ENCODE measurements at regions not wholly inside any gene's neighbourhood (a gene's known extent, or its start where the extent isn't known, plus 50 kb on each side); places are given as distances from the start of the nearest gene placed in this dataset.

GRCh38 chr18:45322343-45322742, 292.9 kb upstream of the SLC14A2 start:
- no peak overlapping the region for H3K18ac ChIP-seq (ENCODE audit: low read length)
- H4K8ac ChIP-seq (ENCODE audit: low read depth, low read length), result no peak overlapping the region
- H3K4me2 ChIP-seq (ENCODE audit: low read length), result no peak overlapping the region
- H3K9ac ChIP-seq (ENCODE audit: low read length), result no peak overlapping the region
- no peak overlapping the region for H2BK5ac ChIP-seq (ENCODE audit: low read length)
- WGBS (ENCODE audit: extremely low coverage, insufficient coverage, low lambda C conversion rate), result no CpG with 5 or more reads among the region's 4 CpGs
- H3K56ac ChIP-seq (ENCODE audit: low read length), result no peak overlapping the region
- no peak overlapping the region for H2BK15ac ChIP-seq (replicated peaks; ENCODE audit: low read depth)
- no peak overlapping the region for H2AK5ac ChIP-seq (ENCODE audit: low read length)
- no peaks in the 10 kb centered on the region for H3K36me3 ChIP-seq (ENCODE audit: control insufficient read depth, insufficient read depth, low read length)
- no peaks in the 10 kb centered on the region for H3K79me2 ChIP-seq (ENCODE audit: control insufficient read depth, insufficient read depth, low read length)
- H3K4me1 ChIP-seq (ENCODE audit: control insufficient read depth, low read depth, low read length), result peaks cover 8% of the 10 kb centered on the region
- H3K4ac ChIP-seq (ENCODE audit: low read depth, low read length), result no peak overlapping the region
- H4K5ac ChIP-seq (ENCODE audit: low read length), result no peak overlapping the region
- H3K27me3 ChIP-seq (ENCODE audit: insufficient read depth, low read length, poor library complexity), result no peaks in the 10 kb centered on the region
- no peak for DNase-seq
- no peaks in the 10 kb centered on the region for H3K79me1 ChIP-seq (ENCODE audit: low read length)
- no peak overlapping the region for H3K27ac ChIP-seq (ENCODE audit: low read depth, low read length)
- H3K4me3 ChIP-seq (ENCODE audit: low read length), result no peak overlapping the region
- H3K23ac ChIP-seq (ENCODE audit: low read length), result no peak overlapping the region
- no peak overlapping the region for H2BK120ac ChIP-seq (ENCODE audit: low read depth, low read length)

DNA sequence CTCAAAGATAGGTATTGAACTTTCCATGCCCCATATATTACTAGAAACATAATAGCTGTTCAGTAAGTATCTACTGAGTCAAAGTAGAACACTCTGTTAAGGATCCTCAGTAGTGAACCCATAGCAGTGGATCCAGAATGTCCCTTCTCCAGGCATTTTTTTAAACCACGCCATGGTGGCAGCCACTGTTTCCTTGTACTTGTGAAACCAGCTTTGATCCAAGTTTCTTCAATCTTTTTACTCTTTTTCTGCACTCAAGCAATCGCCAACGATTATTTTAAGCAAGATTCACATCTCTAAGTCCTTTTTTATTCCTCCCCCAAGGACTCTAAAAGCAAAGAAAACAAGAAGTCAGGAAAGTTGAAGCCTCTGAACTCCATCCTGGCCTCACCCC, 291.2 kb upstream of the SLC14A2 start:
- H3K56ac ChIP-seq (ENCODE audit: low read length), result no peak overlapping the region
- H3K9ac ChIP-seq (ENCODE audit: low read length), result no peak overlapping the region
- WGBS (ENCODE audit: extremely low coverage, insufficient coverage, low lambda C conversion rate), result no CpG with 5 or more reads among the region's 3 CpGs
- no peak overlapping the region for H3K23ac ChIP-seq (ENCODE audit: low read length)
- H2BK120ac ChIP-seq (ENCODE audit: low read depth, low read length), result no peak overlapping the region
- peaks cover 8% of the 10 kb centered on the region for H3K4me1 ChIP-seq (ENCODE audit: control insufficient read depth, low read depth, low read length)
- no peaks in the 10 kb centered on the region for H3K27me3 ChIP-seq (ENCODE audit: insufficient read depth, low read length, poor library complexity)
- no peak overlapping the region for H2AK5ac ChIP-seq (ENCODE audit: low read length)
- H3K79me2 ChIP-seq (ENCODE audit: control insufficient read depth, insufficient read depth, low read length), result no peaks in the 10 kb centered on the region
- H4K5ac ChIP-seq (ENCODE audit: low read length), result no peak overlapping the region
- H3K27ac ChIP-seq (ENCODE audit: low read depth, low read length), result no peak overlapping the region
- no peaks in the 10 kb centered on the region for H3K79me1 ChIP-seq (ENCODE audit: low read length)
- H3K4me2 ChIP-seq (ENCODE audit: low read length), result no peak overlapping the region
- no peak overlapping the region for H3K18ac ChIP-seq (ENCODE audit: low read length)
- H2BK5ac ChIP-seq (ENCODE audit: low read length), result no peak overlapping the region
- no peaks in the 10 kb centered on the region for H3K36me3 ChIP-seq (ENCODE audit: control insufficient read depth, insufficient read depth, low read length)
- DNase-seq, result no peak
- no peak overlapping the region for H3K4ac ChIP-seq (ENCODE audit: low read depth, low read length)
- no peak overlapping the region for H2BK15ac ChIP-seq (replicated peaks; ENCODE audit: low read depth)
- no peak overlapping the region for H4K8ac ChIP-seq (ENCODE audit: low read depth, low read length)
- H3K4me3 ChIP-seq (ENCODE audit: low read length), result no peak overlapping the region

GRCh38 chr18:45324495-45325113, 290.7 kb upstream of the SLC14A2 start:
- no peak overlapping the region for H2BK5ac ChIP-seq (ENCODE audit: low read length)
- no peak overlapping the region for H3K56ac ChIP-seq (ENCODE audit: low read length)
- no peak overlapping the region for H2BK15ac ChIP-seq (replicated peaks; ENCODE audit: low read depth)
- H3K27ac ChIP-seq (ENCODE audit: low read depth, low read length), result peak overlapping the region; percentile 33
- H2BK120ac ChIP-seq (ENCODE audit: low read depth, low read length), result peak overlapping the region; percentile 24
- H3K4me1 ChIP-seq (ENCODE audit: control insufficient read depth, low read depth, low read length), result peaks cover 8% of the 10 kb centered on the region
- no peak overlapping the region for H3K9ac ChIP-seq (ENCODE audit: low read length)
- no peak overlapping the region for H4K5ac ChIP-seq (ENCODE audit: low read length)
- no peak overlapping the region for H3K4ac ChIP-seq (ENCODE audit: low read depth, low read length)
- H3K79me1 ChIP-seq (ENCODE audit: low read length), result no peaks in the 10 kb centered on the region
- no peak overlapping the region for H4K8ac ChIP-seq (ENCODE audit: low read depth, low read length)
- H3K27me3 ChIP-seq (ENCODE audit: insufficient read depth, low read length, poor library complexity), result no peaks in the 10 kb centered on the region
- H3K36me3 ChIP-seq (ENCODE audit: control insufficient read depth, insufficient read depth, low read length), result no peaks in the 10 kb centered on the region
- H3K79me2 ChIP-seq (ENCODE audit: control insufficient read depth, insufficient read depth, low read length), result no peaks in the 10 kb centered on the region
- H3K4me2 ChIP-seq (ENCODE audit: low read length), result no peak overlapping the region
- H3K23ac ChIP-seq (ENCODE audit: low read length), result no peak overlapping the region
- DNase-seq, result peak; percentile 74
- WGBS (ENCODE audit: extremely low coverage, insufficient coverage, low lambda C conversion rate), result no CpG with 5 or more reads among the region's 10 CpGs
- no peak overlapping the region for H3K4me3 ChIP-seq (ENCODE audit: low read length)
- H3K18ac ChIP-seq (ENCODE audit: low read length), result peak overlapping the region; percentile 78
- H2AK5ac ChIP-seq (ENCODE audit: low read length), result no peak overlapping the region

DNA sequence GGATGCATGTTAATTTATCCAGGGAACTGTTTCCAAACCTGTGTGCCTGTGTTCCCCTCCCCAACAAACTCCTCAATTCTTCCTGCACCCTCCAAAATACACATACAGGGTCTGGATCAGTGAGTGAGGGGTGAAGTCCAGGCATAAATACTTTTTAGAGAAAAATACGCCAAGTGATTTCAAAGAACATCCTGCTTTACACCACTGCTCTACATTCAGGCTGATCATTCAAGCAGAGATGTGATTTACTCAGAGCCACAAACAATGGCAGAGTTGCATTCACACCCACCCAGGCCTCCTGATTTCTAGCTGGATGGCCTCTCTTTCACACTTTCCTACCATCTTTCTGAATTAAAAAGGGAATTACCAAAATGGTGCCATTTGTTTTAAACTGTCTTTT, 289.5 kb upstream of the SLC14A2 start:
- WGBS (ENCODE audit: extremely low coverage, insufficient coverage, low lambda C conversion rate), result no CpG with 5 or more reads among the region's 1 CpG
- Histone ChIP-seq H3K4me1 (ENCODE audit: control insufficient read depth, low read depth, low read length) (peaks cover 8% of the 10 kb centered on the region), H3K79me1 (ENCODE audit: low read length) (no peaks in the 10 kb centered on the region), H3K4ac (ENCODE audit: low read depth, low read length) (no peak overlapping the region), H3K36me3 (ENCODE audit: control insufficient read depth, insufficient read depth, low read length) (no peaks in the 10 kb centered on the region), H4K5ac (ENCODE audit: low read length) (no peak overlapping the region), H3K9ac (ENCODE audit: low read length) (no peak overlapping the region), H2BK5ac (ENCODE audit: low read length) (no peak overlapping the region), H2BK120ac (ENCODE audit: low read depth, low read length) (no peak overlapping the region), H3K18ac (ENCODE audit: low read length) (no peak overlapping the region), H3K79me2 (ENCODE audit: control insufficient read depth, insufficient read depth, low read length) (no peaks in the 10 kb centered on the region), H3K4me2 (ENCODE audit: low read length) (no peak overlapping the region), H3K56ac (ENCODE audit: low read length) (no peak overlapping the region), H3K27ac (ENCODE audit: low read depth, low read length) (no peak overlapping the region), H3K27me3 (ENCODE audit: insufficient read depth, low read length, poor library complexity) (no peaks in the 10 kb centered on the region), H2AK5ac (ENCODE audit: low read length) (peak overlapping the region; percentile 60), H3K23ac (ENCODE audit: low read length) (no peak overlapping the region), H2BK15ac (replicated peaks; ENCODE audit: low read depth) (no peak overlapping the region), H4K8ac (ENCODE audit: low read depth, low read length) (no peak overlapping the region), H3K4me3 (ENCODE audit: low read length) (no peak overlapping the region)
- DNase-seq, result no peak

DNA sequence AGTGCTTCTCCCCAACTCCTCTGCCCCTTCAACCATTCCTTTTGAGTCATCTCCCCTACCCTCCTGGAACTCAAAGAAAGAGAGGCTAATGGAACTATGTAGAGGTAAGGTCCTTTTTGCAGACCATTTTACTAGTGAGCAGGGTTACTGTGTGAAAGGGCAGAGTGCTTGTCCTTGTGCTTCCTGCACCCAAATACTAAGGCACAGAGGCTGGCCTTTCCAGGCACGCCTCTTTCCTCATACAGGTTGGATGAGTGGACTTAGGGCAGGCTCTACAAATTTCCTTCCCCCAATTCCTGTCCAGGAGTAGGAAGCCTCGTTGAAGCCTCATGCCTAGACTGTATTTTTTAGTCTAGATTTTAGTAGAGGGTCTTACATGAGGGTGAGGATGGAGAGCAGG, 288.8 kb upstream of the SLC14A2 start:
- Histone ChIP-seq H3K27ac (ENCODE audit: low read depth, low read length) (no peak overlapping the region), H3K23ac (ENCODE audit: low read length) (no peak overlapping the region), H3K4ac (ENCODE audit: low read depth, low read length) (no peak overlapping the region), H3K4me1 (ENCODE audit: control insufficient read depth, low read depth, low read length) (peaks cover 8% of the 10 kb centered on the region), H3K27me3 (ENCODE audit: insufficient read depth, low read length, poor library complexity) (no peaks in the 10 kb centered on the region), H4K8ac (ENCODE audit: low read depth, low read length) (no peak overlapping the region), H3K18ac (ENCODE audit: low read length) (no peak overlapping the region), H3K79me2 (ENCODE audit: control insufficient read depth, insufficient read depth, low read length) (no peaks in the 10 kb centered on the region), H3K4me3 (ENCODE audit: low read length) (no peak overlapping the region), H2AK5ac (ENCODE audit: low read length) (no peak overlapping the region), H3K36me3 (ENCODE audit: control insufficient read depth, insufficient read depth, low read length) (no peaks in the 10 kb centered on the region), H3K79me1 (ENCODE audit: low read length) (no peaks in the 10 kb centered on the region), H2BK15ac (replicated peaks; ENCODE audit: low read depth) (no peak overlapping the region), H2BK120ac (ENCODE audit: low read depth, low read length) (no peak overlapping the region), H3K9ac (ENCODE audit: low read length) (no peak overlapping the region), H4K5ac (ENCODE audit: low read length) (no peak overlapping the region), H3K56ac (ENCODE audit: low read length) (no peak overlapping the region), H3K4me2 (ENCODE audit: low read length) (no peak overlapping the region), H2BK5ac (ENCODE audit: low read length) (no peak overlapping the region)
- no peak for DNase-seq
- no CpG with 5 or more reads among the region's 2 CpGs for WGBS (ENCODE audit: extremely low coverage, insufficient coverage, low lambda C conversion rate)

GRCh38 chr18:45328296-45328695, 287.0 kb upstream of the SLC14A2 start:
- Histone ChIP-seq H3K4me2 (ENCODE audit: low read length) (no peak overlapping the region), H2BK15ac (replicated peaks; ENCODE audit: low read depth) (no peak overlapping the region), H3K18ac (ENCODE audit: low read length) (no peak overlapping the region), H3K79me1 (ENCODE audit: low read length) (no peaks in the 10 kb centered on the region), H2BK5ac (ENCODE audit: low read length) (peak overlapping the region; percentile 2), H3K9ac (ENCODE audit: low read length) (no peak overlapping the region), H3K36me3 (ENCODE audit: control insufficient read depth, insufficient read depth, low read length) (no peaks in the 10 kb centered on the region), H4K5ac (ENCODE audit: low read length) (no peak overlapping the region), H3K4me1 (ENCODE audit: control insufficient read depth, low read depth, low read length) (peaks cover 6% of the 10 kb centered on the region), H2BK120ac (ENCODE audit: low read depth, low read length) (no peak overlapping the region), H3K27ac (ENCODE audit: low read depth, low read length) (no peak overlapping the region), H3K27me3 (ENCODE audit: insufficient read depth, low read length, poor library complexity) (no peaks in the 10 kb centered on the region), H4K8ac (ENCODE audit: low read depth, low read length) (no peak overlapping the region), H2AK5ac (ENCODE audit: low read length) (no peak overlapping the region), H3K23ac (ENCODE audit: low read length) (no peak overlapping the region), H3K56ac (ENCODE audit: low read length) (no peak overlapping the region), H3K4me3 (ENCODE audit: low read length) (no peak overlapping the region), H3K79me2 (ENCODE audit: control insufficient read depth, insufficient read depth, low read length) (no peaks in the 10 kb centered on the region), H3K4ac (ENCODE audit: low read depth, low read length) (no peak overlapping the region)
- DNase-seq, result no peak
- WGBS (ENCODE audit: extremely low coverage, insufficient coverage, low lambda C conversion rate), result no CpG with 5 or more reads among the region's 2 CpGs
